HCT116 (cell line): ENCODE measurements at regions not wholly inside any gene's neighbourhood (a gene's known extent, or its start where the extent isn't known, plus 50 kb on each side); places are given as distances from the start of the nearest gene placed in this dataset.

Experiments used
- ATAC-seq: fragments of 200-7000 bp; cut with Tn5 transposase; 2 replicates; pipeline ENCODE4 v1.9.1; 2020; ENCODE audit warnings: mild to moderate bottlenecking, moderate library complexity
- BruUV-seq: library from RNA; stranded (reverse); fragments of 400-500 nt; replicated peaks from 2 replicates; lab custom pipeline; 2021; lab: Mats Ljungman, UMichigan
- CTCF ChIA-PET: fragments of 300-600 bp; sonication (Branson Sonifier 250); formaldehyde crosslinking; loops from one replicate; lab custom pipeline; 2021; ENCODE audit warnings: antibody characterized with exemption; lab: Charles Lee
- POLR2A ChIA-PET: fragments of 300-600, 350-600 bp; sonication (Branson Sonifier 250); formaldehyde crosslinking; loops from one replicate; lab custom pipeline; 2021; ENCODE audit warnings: antibody characterized with exemption; lab: Charles Lee
- RAD21 ChIA-PET, 2 experiments: fragments of 300-600 bp; sonication (Branson Sonifier 250); formaldehyde crosslinking; loops; one replicate each; lab custom pipeline; 2023; ENCODE audit warnings: low total read pairs in 2 of 2; ENCODE audit not compliant: uncharacterized antibody in 2 of 2, unreplicated experiment in 2 of 2, low non-redundant PET in 1 of 2; lab: Charles Lee
- DNase-seq: peaks from one replicate; pipeline ENCODE4 v3.0.0-alpha.2; 2010; ENCODE audit warnings: low read depth, low spot score
- H2AFZ ChIP-seq: fragments of 200-600 bp; shearing (Covaris generic), sonication (generic); 2 replicates; pipeline ENCODE4 v1.6.1; 2017; ENCODE audit warnings: low read depth, mixed run types, mixed read lengths, antibody characterized with exemption, low read length; ENCODE audit not compliant: poor library complexity, severe bottlenecking
- H3K27ac ChIP-seq: 2 replicates; pipeline ENCODE4 v1.5.1; 2012; ENCODE audit warnings: low read depth, low read length
- H3K27me3 ChIP-seq: fragments of 200-600 bp; sonication (generic); 2 replicates; pipeline ENCODE4 v1.6.1; 2016; ENCODE audit warnings: mixed run types, low read length, mixed read lengths; ENCODE audit not compliant: insufficient read depth
- H3K36me3 ChIP-seq, 2 experiments: fragments of 200-500 bp in 1 of 2; fragments of 200-600 bp in 1 of 2; sonication (Bioruptor generic) in 1 of 2; sonication (generic) in 1 of 2; 2 replicates each; pipeline versions ENCODE4 v1.5.1 to v1.6.1; 2014 to 2016; ENCODE audit warnings: low read length in 2 of 2, inconsistent platforms in 1 of 2, mixed read lengths in 1 of 2, mixed run types in 1 of 2; ENCODE audit not compliant: insufficient read depth in 2 of 2, control insufficient read depth in 1 of 2
- H3K4me1 ChIP-seq, 2 experiments: fragments of 200-600 bp in 1 of 2; sonication (generic) in 1 of 2; 2 replicates each; pipeline versions ENCODE4 v1.5.1 to v1.6.1; 2012 to 2017; ENCODE audit warnings: low read length in 2 of 2, inconsistent platforms in 1 of 2, mild to moderate bottlenecking in 1 of 2, mixed read lengths in 1 of 2, mixed run types in 1 of 2, moderate library complexity in 1 of 2; ENCODE audit not compliant: insufficient read depth in 2 of 2, control insufficient read depth in 1 of 2
- H3K4me2 ChIP-seq: fragments of 200-600 bp; sonication (generic); 2 replicates; pipeline ENCODE4 v1.6.1; 2017; ENCODE audit warnings: mixed run types, low read length, mixed read lengths
- H3K4me3 ChIP-seq, 2 experiments: fragments of 200-600 bp in 1 of 2; sonication (generic) in 1 of 2; replicated peaks in 1 of 2; 2 replicates each; pipeline ENCODE4 v1.5.1; 2011 to 2016; ENCODE audit warnings: low read length in 2 of 2, control low read depth in 1 of 2, low read depth in 1 of 2, mild to moderate bottlenecking in 1 of 2, mixed read lengths in 1 of 2, mixed run types in 1 of 2
- H3K79me2 ChIP-seq: fragments of 200-600 bp; sonication (generic); 2 replicates; pipeline ENCODE4 v1.6.1; 2017; ENCODE audit warnings: mild to moderate bottlenecking, mixed run types, low read length, moderate library complexity, mixed read lengths; ENCODE audit not compliant: insufficient read depth
- H3K9ac ChIP-seq: fragments of 200-600 bp; sonication (generic); 2 replicates; pipeline ENCODE4 v1.6.1; 2016; ENCODE audit warnings: low read length, mixed read lengths
- H3K9me2 ChIP-seq: fragments of 200-600 bp; sonication (generic), shearing (Covaris generic); 2 replicates; pipeline ENCODE4 v1.6.1; 2017; ENCODE audit warnings: mixed run types, mild to moderate bottlenecking, moderate library complexity; ENCODE audit not compliant: insufficient read depth
- H3K9me3 ChIP-seq, 2 experiments: fragments of 200-500 bp in 1 of 2; fragments of 200-600 bp in 1 of 2; sonication (Bioruptor generic) in 1 of 2; sonication (generic) in 1 of 2; 2 replicates each; pipeline ENCODE4 v1.6.1; 2014 to 2017; ENCODE audit warnings: low read length in 2 of 2, mixed read lengths in 2 of 2, inconsistent platforms in 1 of 2, low read depth in 1 of 2, mild to moderate bottlenecking in 1 of 2, mixed run types in 1 of 2, moderate library complexity in 1 of 2; ENCODE audit not compliant: control insufficient read depth in 1 of 2, insufficient read depth in 1 of 2
- H4K20me1 ChIP-seq: fragments of 200-600 bp; sonication (generic), shearing (Covaris generic); 2 replicates; pipeline ENCODE4 v1.6.1; 2017; ENCODE audit warnings: mixed run types, mild to moderate bottlenecking, moderate library complexity; ENCODE audit not compliant: insufficient read depth
- ELF1 ChIP-seq: IDR thresholded peaks from 2 replicates; pipeline ENCODE4 v1.6.1; 2012; ENCODE audit warnings: low read depth, borderline replicate concordance
- EZH2 ChIP-seq: fragments of 200-600 bp; sonication (generic); IDR thresholded peaks from 2 replicates; pipeline ENCODE4 v1.6.1; 2017; ENCODE audit warnings: antibody characterized with exemption, mixed run types
- EZH2phosphoT487 ChIP-seq: fragments of 200-600 bp; IDR thresholded peaks from 2 replicates; pipeline ENCODE4 v1.6.1; 2018; ENCODE audit warnings: antibody characterized with exemption, borderline replicate concordance
- POLR2AphosphoS5 ChIP-seq: IDR thresholded peaks from 2 replicates; pipeline ENCODE4 v1.6.1; 2011; ENCODE audit warnings: mild to moderate bottlenecking, low read depth, low read length, moderate library complexity
- RAD21 ChIP-seq: IDR thresholded peaks from 2 replicates; pipeline ENCODE4 v1.6.1; 2012; ENCODE audit warnings: low read depth, mild to moderate bottlenecking
- ZFX ChIP-seq: fragments of 450-650 bp; IDR thresholded peaks from 2 replicates; pipeline ENCODE4 v1.6.1; 2017
- intact Hi-C: fragments of 100-400 bp; cut with micrococcal nuclease; formaldehyde crosslinking; loops from 2 replicates; pipeline ENCODE4 v1.10.0; 2022
- TF ChIP-seq, protein P1 (sequence below), 3 experiments: fragments of 200-600 bp in 1 of 3; sonication (generic) in 1 of 3; IDR thresholded peaks in 2 of 3; conservative IDR thresholded peaks in 1 of 3; 2 replicates each; pipeline ENCODE4 v1.5.1; 2012 to 2017; ENCODE audit warnings: low read depth in 2 of 3, low read length in 2 of 3, antibody characterized with exemption in 1 of 3, borderline replicate concordance in 1 of 3, control low read depth in 1 of 3, mild to moderate bottlenecking in 1 of 3, mixed read lengths in 1 of 3, mixed run types in 1 of 3, moderate library complexity in 1 of 3; ENCODE audit not compliant: insufficient read depth in 1 of 3
- TF ChIP-seq, protein P2 (sequence below): IDR thresholded peaks from 2 replicates; pipeline ENCODE4 v1.6.1; 2011; ENCODE audit warnings: mild to moderate bottlenecking, low read length, moderate library complexity; ENCODE audit not compliant: insufficient replicate concordance; ENCODE audit errors: extremely low read depth

DNA sequence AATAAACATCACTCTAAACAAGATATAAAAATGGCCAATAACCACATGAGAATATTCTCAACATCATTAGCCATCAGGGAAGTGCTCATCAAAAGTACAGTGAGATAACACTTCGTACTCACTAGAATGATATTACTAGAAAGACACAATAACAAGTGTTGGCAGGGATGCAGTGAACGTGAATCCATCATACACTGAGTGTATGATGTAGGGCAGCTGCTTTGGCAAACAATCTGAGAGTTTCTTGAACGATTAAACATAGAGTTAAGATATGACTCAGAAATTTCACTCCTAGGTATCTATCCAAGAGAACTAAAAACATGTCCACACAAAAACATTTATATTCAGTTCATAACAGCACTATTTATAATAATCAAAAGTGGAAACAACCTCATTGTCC lies 368.9 kb downstream of the PID1 start:
- DNase-seq, result no peak
- H3K9me2 ChIP-seq, result no peaks in the 10 kb centered on the region
- no peaks in the 10 kb centered on the region for H3K4me1 ChIP-seq
- H3K27me3 ChIP-seq, result no peaks in the 10 kb centered on the region
- H3K9ac ChIP-seq, result no peak overlapping the region
- no peak overlapping the region for H3K4me3 ChIP-seq
- no TSS peak for BruUV-seq
- RAD21 ChIA-PET, result no interaction called here
- intact Hi-C loops, result no loop called here
- TF ChIP-seq, protein P1, sequence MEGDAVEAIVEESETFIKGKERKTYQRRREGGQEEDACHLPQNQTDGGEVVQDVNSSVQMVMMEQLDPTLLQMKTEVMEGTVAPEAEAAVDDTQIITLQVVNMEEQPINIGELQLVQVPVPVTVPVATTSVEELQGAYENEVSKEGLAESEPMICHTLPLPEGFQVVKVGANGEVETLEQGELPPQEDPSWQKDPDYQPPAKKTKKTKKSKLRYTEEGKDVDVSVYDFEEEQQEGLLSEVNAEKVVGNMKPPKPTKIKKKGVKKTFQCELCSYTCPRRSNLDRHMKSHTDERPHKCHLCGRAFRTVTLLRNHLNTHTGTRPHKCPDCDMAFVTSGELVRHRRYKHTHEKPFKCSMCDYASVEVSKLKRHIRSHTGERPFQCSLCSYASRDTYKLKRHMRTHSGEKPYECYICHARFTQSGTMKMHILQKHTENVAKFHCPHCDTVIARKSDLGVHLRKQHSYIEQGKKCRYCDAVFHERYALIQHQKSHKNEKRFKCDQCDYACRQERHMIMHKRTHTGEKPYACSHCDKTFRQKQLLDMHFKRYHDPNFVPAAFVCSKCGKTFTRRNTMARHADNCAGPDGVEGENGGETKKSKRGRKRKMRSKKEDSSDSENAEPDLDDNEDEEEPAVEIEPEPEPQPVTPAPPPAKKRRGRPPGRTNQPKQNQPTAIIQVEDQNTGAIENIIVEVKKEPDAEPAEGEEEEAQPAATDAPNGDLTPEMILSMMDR (IDR thresholded peaks at IDR 0.05 in 2 of 3, conservative IDR thresholded peaks at IDR 0.05 in 1 of 3; ENCODE audit: borderline replicate concordance in 1 of 3, insufficient read depth in 1 of 3, low read depth in 2 of 3, low read length in 2 of 3), result no peak
- TF ChIP-seq, all 23 proteins: peak for 0
- no peak overlapping the region for H2AFZ ChIP-seq
- no peaks in the 10 kb centered on the region for H3K9me3 ChIP-seq
- no peaks in the 10 kb centered on the region for H3K36me3 ChIP-seq
- ChIA-PET CTCF (no interaction called here), POLR2A (no interaction called here)
- H3K27ac ChIP-seq, result no peak overlapping the region
- ATAC-seq, result no peak
- H3K79me2 ChIP-seq, result no peaks in the 10 kb centered on the region
- no peak overlapping the region for H3K4me2 ChIP-seq
- H4K20me1 ChIP-seq, result no peaks in the 10 kb centered on the region

DNA sequence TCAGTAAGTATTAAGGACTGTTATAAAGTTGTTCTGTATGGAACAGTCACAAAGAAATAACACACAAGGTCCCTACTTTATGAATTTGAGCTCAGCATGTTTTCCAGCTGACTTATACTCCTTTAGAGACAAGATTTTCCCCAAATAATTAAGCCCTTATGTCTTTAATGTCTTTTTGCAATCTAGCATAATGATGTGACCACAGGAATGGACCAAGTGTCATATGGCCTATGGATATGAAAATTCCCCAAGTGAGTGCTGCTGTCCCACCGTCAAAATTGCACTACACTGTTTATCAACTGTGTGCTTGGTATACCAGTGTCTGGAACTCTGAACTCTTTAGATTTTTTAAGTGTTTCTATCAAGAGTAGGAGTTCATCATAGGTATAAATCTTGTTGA lies 369.6 kb downstream of the PID1 start:
- Histone ChIP-seq H3K9ac (no peak overlapping the region), H3K9me2 (no peaks in the 10 kb centered on the region), H4K20me1 (no peaks in the 10 kb centered on the region), H3K36me3 (no peaks in the 10 kb centered on the region), H2AFZ (no peak overlapping the region), H3K27ac (no peak overlapping the region), H3K27me3 (no peaks in the 10 kb centered on the region), H3K4me3 (no peak overlapping the region)
- ChIA-PET POLR2A (no interaction called here), RAD21 (no interaction called here), CTCF (no interaction called here)
- no peak for DNase-seq
- no TSS peak for BruUV-seq
- TF ChIP-seq ZFX, result no peak
- TF ChIP-seq POLR2AphosphoS5, result no peak
- TF ChIP-seq RAD21, result no peak
- no peak for TF ChIP-seq EZH2phosphoT487
- TF ChIP-seq, protein P1 (IDR thresholded peaks at IDR 0.05 in 2 of 3, conservative IDR thresholded peaks at IDR 0.05 in 1 of 3; ENCODE audit: borderline replicate concordance in 1 of 3, insufficient read depth in 1 of 3, low read depth in 2 of 3, low read length in 2 of 3), result no peak
- no peak for TF ChIP-seq EZH2
- TF ChIP-seq, protein P2, sequence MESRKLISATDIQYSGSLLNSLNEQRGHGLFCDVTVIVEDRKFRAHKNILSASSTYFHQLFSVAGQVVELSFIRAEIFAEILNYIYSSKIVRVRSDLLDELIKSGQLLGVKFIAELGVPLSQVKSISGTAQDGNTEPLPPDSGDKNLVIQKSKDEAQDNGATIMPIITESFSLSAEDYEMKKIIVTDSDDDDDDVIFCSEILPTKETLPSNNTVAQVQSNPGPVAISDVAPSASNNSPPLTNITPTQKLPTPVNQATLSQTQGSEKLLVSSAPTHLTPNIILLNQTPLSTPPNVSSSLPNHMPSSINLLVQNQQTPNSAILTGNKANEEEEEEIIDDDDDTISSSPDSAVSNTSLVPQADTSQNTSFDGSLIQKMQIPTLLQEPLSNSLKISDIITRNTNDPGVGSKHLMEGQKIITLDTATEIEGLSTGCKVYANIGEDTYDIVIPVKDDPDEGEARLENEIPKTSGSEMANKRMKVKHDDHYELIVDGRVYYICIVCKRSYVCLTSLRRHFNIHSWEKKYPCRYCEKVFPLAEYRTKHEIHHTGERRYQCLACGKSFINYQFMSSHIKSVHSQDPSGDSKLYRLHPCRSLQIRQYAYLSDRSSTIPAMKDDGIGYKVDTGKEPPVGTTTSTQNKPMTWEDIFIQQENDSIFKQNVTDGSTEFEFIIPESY, result no peak
- no peak for TF ChIP-seq ELF1
- TF ChIP-seq, all 23 proteins: peak for 0
- intact Hi-C loops, result no loop called here
- no peak overlapping the region for H3K4me2 ChIP-seq
- H3K79me2 ChIP-seq, result no peaks in the 10 kb centered on the region
- no peaks in the 10 kb centered on the region for H3K4me1 ChIP-seq
- ATAC-seq, result no peak
- H3K9me3 ChIP-seq, result no peaks in the 10 kb centered on the region
